C4-2B (cell line): ENCODE measurements at regions not wholly inside any gene's neighbourhood (a gene's known extent, or its start where the extent isn't known, plus 50 kb on each side); places are given as distances from the start of the nearest gene placed in this dataset.

ENCODE experiments used
- H3K27ac ChIP-seq: fragments of 450-650 bp; 2 replicates; pipeline ENCODE4 v1.5.1; 2017
- CTCF ChIP-seq: fragments of 450-650 bp; conservative IDR thresholded peaks from 2 replicates; pipeline ENCODE4 v1.5.1; 2017; ENCODE audit warnings: mild to moderate bottlenecking
- ZFX ChIP-seq: fragments of 450-650 bp; IDR thresholded peaks from 2 replicates; pipeline ENCODE4 v1.6.1; 2017

- TF ChIP-seq ZFX = no peak
- no peak for TF ChIP-seq CTCF
Measured at GRCh38 chr4:37522996-37523395, 163.2 kb downstream of the RELL1 start.

GRCh38 chr4:37517326-37517725, 168.8 kb downstream of the RELL1 start:
- H3K27ac ChIP-seq = no peak overlapping the region
- TF ChIP-seq ZFX (no peak), CTCF (no peak)

More at GRCh38 chr4:37522996-37523395, 163.2 kb downstream of the RELL1 start:
- H3K27ac ChIP-seq = no peak overlapping the region

- TF ChIP-seq CTCF (no peak), ZFX (no peak)
- H3K27ac ChIP-seq = no peak overlapping the region
Measured at GRCh38 chr4:37516057-37516775, 170.0 kb downstream of the RELL1 start.

- no peak overlapping the region for H3K27ac ChIP-seq
- no peak for TF ChIP-seq ZFX
- no peak for TF ChIP-seq CTCF
Measured at GRCh38 chr4:37510626-37511025, 175.6 kb downstream of the RELL1 start.

GRCh38 chr4:37503261-37503660, 182.9 kb downstream of the RELL1 start:
- TF ChIP-seq CTCF (no peak), ZFX (no peak)

GRCh38 chr4:37502070-37502469, 184.1 kb downstream of the RELL1 start:
- H3K27ac ChIP-seq = no peak overlapping the region
- TF ChIP-seq CTCF (no peak), ZFX (no peak)

More at GRCh38 chr4:37503261-37503660, 182.9 kb downstream of the RELL1 start:
- H3K27ac ChIP-seq = no peak overlapping the region
